ENCODE measurements at regions not wholly inside any gene's neighbourhood (a gene's known extent, or its start where the extent isn't known, plus 50 kb on each side); places are given as distances from the start of the nearest gene placed in this dataset.

GRCh38 chr4:12534684-12535083 is 949.5 kb downstream of the RAB28 start (continued):
- TF ChIP-seq REST (IDR thresholded peaks at IDR 0.05) (no peak), EGR1 (IDR thresholded peaks at IDR 0.05; ENCODE audit: low read depth in 2 of 2) (no peak), FOXA1 (IDR thresholded peaks at IDR 0.05) (no peak), NR2F2 (IDR thresholded peaks at IDR 0.05) (no peak), TAF1 (conservative IDR thresholded peaks at IDR 0.05) (no peak)

- no peak overlapping the region for H3K27ac ChIP-seq (ENCODE audit: low read depth in 1 of 2, low read length in 2 of 2)
- H3K4me3 ChIP-seq (ENCODE audit: low read depth in 1 of 3, low read length in 3 of 3), result no peak overlapping the region
- peaks cover 0 to 5% (median 1%) of the 10 kb centered on the region in 4 donors for H3K9me3 ChIP-seq (ENCODE audit: control insufficient read depth in 4 of 4, low read length in 3 of 4)
- no peaks in the 10 kb centered on the region for H3K36me3 ChIP-seq (ENCODE audit: control insufficient read depth in 4 of 4, insufficient read depth in 3 of 4, low read depth in 1 of 4, low read length in 3 of 4)
- no peak overlapping the region for H3K9ac ChIP-seq (ENCODE audit: low read depth in 1 of 2, low read length in 2 of 2)
- no peak for DNase-seq (ENCODE audit: low spot score)
- TF ChIP-seq RAD21 (IDR thresholded peaks at IDR 0.05) (no peak), JUND (IDR thresholded peaks at IDR 0.05) (no peak), GABPA (IDR thresholded peaks at IDR 0.05 in 1 of 2, conservative IDR thresholded peaks at IDR 0.05 in 1 of 2) (no peak), FOXA2 (IDR thresholded peaks at IDR 0.05) (no peak), FOXA1 (IDR thresholded peaks at IDR 0.05) (no peak), NR2F2 (IDR thresholded peaks at IDR 0.05) (no peak), YY1 (IDR thresholded peaks at IDR 0.05) (no peak), REST (IDR thresholded peaks at IDR 0.05) (no peak), ZBTB33 (IDR thresholded peaks at IDR 0.05) (no peak), MAX (IDR thresholded peaks at IDR 0.05) (no peak), TAF1 (conservative IDR thresholded peaks at IDR 0.05) (no peak), EGR1 (IDR thresholded peaks at IDR 0.05; ENCODE audit: low read depth in 2 of 2) (no peak), RXRA (IDR thresholded peaks at IDR 0.05) (no peak), ATF3 (IDR thresholded peaks at IDR 0.05) (no peak), SP1 (IDR thresholded peaks at IDR 0.05) (no peak), HNF4A (conservative IDR thresholded peaks at IDR 0.05) (no peak), HNF4G (IDR thresholded peaks at IDR 0.05) (no peak), CTCF (IDR thresholded peaks at IDR 0.05; ENCODE audit: low read depth, low read length, missing input control) (no peak)
- H3K27me3 ChIP-seq (ENCODE audit: control insufficient read depth in 4 of 4, insufficient read depth in 4 of 4, low read length in 3 of 4), result no peaks in the 10 kb centered on the region
- H3K4me1 ChIP-seq (ENCODE audit: control insufficient read depth in 4 of 4, insufficient read depth in 4 of 4, low read length in 3 of 4), result no peaks in the 10 kb centered on the region
Observed at GRCh38 chr4:12519426-12519825, 964.7 kb downstream of the RAB28 start.
